ENCODE measurements at regions not wholly inside any gene's neighbourhood (a gene's known extent, or its start where the extent isn't known, plus 50 kb on each side); places are given as distances from the start of the nearest gene placed in this dataset.

- H3K27me3 ChIP-seq (ENCODE audit: insufficient read depth, low read length): no peaks in the 10 kb centered on the region
- no peak overlapping the region for H3K4me3 Mint-ChIP-seq (ENCODE audit: unreplicated experiment)
- H2AFZ ChIP-seq (ENCODE audit: low read depth, low read length): no peak overlapping the region
- no peak overlapping the region for H3K9ac ChIP-seq (ENCODE audit: low read length)
- no peaks in the 10 kb centered on the region for H3K36me3 Mint-ChIP-seq (ENCODE audit: low read depth, unreplicated experiment)
- H3K27ac ChIP-seq (ENCODE audit: low read depth, low read length): no peak overlapping the region
- H3K4me2 ChIP-seq (ENCODE audit: low read length): no peak overlapping the region
- no peak overlapping the region for H3K27ac Mint-ChIP-seq (ENCODE audit: unreplicated experiment)
- no peak for FAIRE-seq
- H3K36me3 ChIP-seq (ENCODE audit: insufficient read depth, low read length): no peaks in the 10 kb centered on the region
- H3K27me3 Mint-ChIP-seq (ENCODE audit: low read depth, unreplicated experiment): no peaks in the 10 kb centered on the region
- TF ChIP-seq EZH2 (IDR thresholded peaks at IDR 0.05; ENCODE audit: insufficient read depth, low read length) (no peak), CTCF (IDR thresholded peaks at IDR 0.05; ENCODE audit: insufficient read depth, low read depth, low read length) (no peak)
- H3K9me3 Mint-ChIP-seq (ENCODE audit: unreplicated experiment): peaks cover 7% of the 10 kb centered on the region
- H3K79me2 ChIP-seq (ENCODE audit: insufficient read depth, low read length): no peaks in the 10 kb centered on the region
- no peaks in the 10 kb centered on the region for H3K9me3 ChIP-seq (ENCODE audit: insufficient read depth, low read depth, low read length)
- no peaks in the 10 kb centered on the region for H4K20me1 ChIP-seq (ENCODE audit: insufficient read depth, low read length)
- H3K4me1 Mint-ChIP-seq (ENCODE audit: low read depth, unreplicated experiment): no peaks in the 10 kb centered on the region
- H3K4me1 ChIP-seq (ENCODE audit: insufficient read depth, low read length): no peaks in the 10 kb centered on the region
- H3K4me3 ChIP-seq (ENCODE audit: insufficient read depth, low read depth, low read length): no peak overlapping the region
- DNase-seq (ENCODE audit: low read depth): no peak
Observed at GRCh38 chr4:36891971-36892370, 352.6 kb upstream of the NWD2 start.

- Histone ChIP-seq H3K36me3 (ENCODE audit: insufficient read depth, low read length) (no peaks in the 10 kb centered on the region), H4K20me1 (ENCODE audit: insufficient read depth, low read length) (no peaks in the 10 kb centered on the region), H3K9ac (ENCODE audit: low read length) (no peak overlapping the region), H3K9me3 (ENCODE audit: insufficient read depth, low read depth, low read length) (no peaks in the 10 kb centered on the region), H3K4me2 (ENCODE audit: low read length) (no peak overlapping the region), H3K4me1 (ENCODE audit: insufficient read depth, low read length) (no peaks in the 10 kb centered on the region), H3K4me3 (ENCODE audit: insufficient read depth, low read depth, low read length) (no peak overlapping the region), H2AFZ (ENCODE audit: low read depth, low read length) (no peak overlapping the region), H3K27ac (ENCODE audit: low read depth, low read length) (no peak overlapping the region), H3K27me3 (ENCODE audit: insufficient read depth, low read length) (no peaks in the 10 kb centered on the region), H3K79me2 (ENCODE audit: insufficient read depth, low read length) (no peaks in the 10 kb centered on the region)
- Mint-ChIP-seq H3K9me3 (ENCODE audit: unreplicated experiment) (no peaks in the 10 kb centered on the region), H3K4me1 (ENCODE audit: low read depth, unreplicated experiment) (no peaks in the 10 kb centered on the region), H3K4me3 (ENCODE audit: unreplicated experiment) (no peak overlapping the region), H3K27me3 (ENCODE audit: low read depth, unreplicated experiment) (no peaks in the 10 kb centered on the region), H3K36me3 (ENCODE audit: low read depth, unreplicated experiment) (no peaks in the 10 kb centered on the region), H3K27ac (ENCODE audit: unreplicated experiment) (no peak overlapping the region)
- FAIRE-seq (no peak), DNase-seq (ENCODE audit: low read depth) (no peak)
- TF ChIP-seq CTCF (IDR thresholded peaks at IDR 0.05; ENCODE audit: insufficient read depth, low read depth, low read length) (no peak), EZH2 (IDR thresholded peaks at IDR 0.05; ENCODE audit: insufficient read depth, low read length) (no peak)
Observed at GRCh38 chr4:36900446-36900987, 344.0 kb upstream of the NWD2 start.

GRCh38 chr4:36904823-36905222 is 339.7 kb upstream of the NWD2 start:
- H2AFZ ChIP-seq (ENCODE audit: low read depth, low read length): no peak overlapping the region
- H3K9ac ChIP-seq (ENCODE audit: low read length): no peak overlapping the region
- H3K27me3 ChIP-seq (ENCODE audit: insufficient read depth, low read length): no peaks in the 10 kb centered on the region
- no peak overlapping the region for H3K4me2 ChIP-seq (ENCODE audit: low read length)
- H3K4me3 ChIP-seq (ENCODE audit: insufficient read depth, low read depth, low read length): no peak overlapping the region
- H3K27me3 Mint-ChIP-seq (ENCODE audit: low read depth, unreplicated experiment): no peaks in the 10 kb centered on the region
- H3K27ac Mint-ChIP-seq (ENCODE audit: unreplicated experiment): no peak overlapping the region
- H3K4me1 ChIP-seq (ENCODE audit: insufficient read depth, low read length): no peaks in the 10 kb centered on the region
- H3K36me3 Mint-ChIP-seq (ENCODE audit: low read depth, unreplicated experiment): no peaks in the 10 kb centered on the region
- no peaks in the 10 kb centered on the region for H4K20me1 ChIP-seq (ENCODE audit: insufficient read depth, low read length)
- H3K27ac ChIP-seq (ENCODE audit: low read depth, low read length): no peak overlapping the region
- no peaks in the 10 kb centered on the region for H3K36me3 ChIP-seq (ENCODE audit: insufficient read depth, low read length)
- H3K79me2 ChIP-seq (ENCODE audit: insufficient read depth, low read length): no peaks in the 10 kb centered on the region
- FAIRE-seq (no peak), DNase-seq (ENCODE audit: low read depth) (no peak)
- no peaks in the 10 kb centered on the region for H3K9me3 Mint-ChIP-seq (ENCODE audit: unreplicated experiment)
- no peak for TF ChIP-seq CTCF (IDR thresholded peaks at IDR 0.05; ENCODE audit: insufficient read depth, low read depth, low read length)
- TF ChIP-seq EZH2 (IDR thresholded peaks at IDR 0.05; ENCODE audit: insufficient read depth, low read length): no peak
- H3K4me3 Mint-ChIP-seq (ENCODE audit: unreplicated experiment): no peak overlapping the region
- H3K4me1 Mint-ChIP-seq (ENCODE audit: low read depth, unreplicated experiment): no peaks in the 10 kb centered on the region
- no peaks in the 10 kb centered on the region for H3K9me3 ChIP-seq (ENCODE audit: insufficient read depth, low read depth, low read length)
